SK-N-SH (cell line): ENCODE measurements at regions not wholly inside any gene's neighbourhood (a gene's known extent, or its start where the extent isn't known, plus 50 kb on each side); places are given as distances from the start of the nearest gene placed in this dataset.

ENCODE experiments used
- CTCF ChIA-PET: fragments of 300-600, 350-600 bp; formaldehyde crosslinking; extraction: SDS; loops from one replicate; lab custom pipeline; 2021; lab: Yijun Ruan, JAX
- POLR2A ChIA-PET: fragments of 350-600 bp; sonication (Branson Sonifier 250); formaldehyde crosslinking; extraction: SDS; loops from one replicate; lab custom pipeline; 2020; ENCODE audit warnings: antibody characterized with exemption, inconsistent platforms; lab: Yijun Ruan, JAX
- DNase-seq: peaks from one replicate; pipeline ENCODE4 v3.0.0; 2012
- H2AFZ ChIP-seq: fragments of 200-600 bp; sonication (generic); 2 replicates; pipeline ENCODE4 v1.8.1; 2016; ENCODE audit warnings: antibody characterized with exemption, mild to moderate bottlenecking, low read depth
- H3F3A ChIP-seq: fragments of 200-600 bp; sonication (generic); replicated peaks from 2 replicates; pipeline ENCODE3; 2016; ENCODE audit warnings: antibody characterized with exemption, mild to moderate bottlenecking; ENCODE audit not compliant: insufficient read depth
- H3K27ac ChIP-seq, 2 experiments: fragments of 200-500 bp in 1 of 2; fragments of 200-600 bp in 1 of 2; sonication (Bioruptor generic) in 1 of 2; sonication (generic), shearing (Covaris generic) in 1 of 2; 2 replicates each; pipeline versions ENCODE4 v1.5.1 to v1.6.1; 2014 to 2016; ENCODE audit warnings: low read depth in 2 of 2, inconsistent platforms in 1 of 2, low read length in 1 of 2, mild to moderate bottlenecking in 1 of 2, mixed read lengths in 1 of 2
- H3K27me3 ChIP-seq: fragments of 200-600 bp; sonication (generic), shearing (Covaris generic); 2 replicates; pipeline ENCODE4 v1.6.1; 2016; ENCODE audit warnings: mixed run types; ENCODE audit not compliant: insufficient read depth
- H3K36me3 ChIP-seq, 2 experiments: fragments of 200-500 bp in 1 of 2; fragments of 200-600 bp in 1 of 2; sonication (Bioruptor generic) in 1 of 2; sonication (generic) in 1 of 2; replicated peaks in 1 of 2; 2 replicates each; pipeline versions ENCODE3 to v1.5.1; 2014 to 2016; ENCODE audit warnings: low read length in 1 of 2, mild to moderate bottlenecking in 1 of 2; ENCODE audit not compliant: insufficient read depth in 2 of 2, control insufficient read depth in 1 of 2
- H3K4me1 ChIP-seq, 2 experiments: fragments of 200-500 bp in 1 of 2; fragments of 200-600 bp in 1 of 2; sonication (Bioruptor generic) in 1 of 2; sonication (generic), shearing (Covaris generic) in 1 of 2; 2 replicates each; pipeline versions ENCODE4 v1.5.1 to v1.6.1; 2014 to 2016; ENCODE audit warnings: low read depth in 1 of 2, low read length in 1 of 2, mixed run types in 1 of 2; ENCODE audit not compliant: insufficient read depth in 2 of 2, control insufficient read depth in 1 of 2
- H3K4me2 ChIP-seq: fragments of 200-600 bp; sonication (generic), shearing (Covaris generic); 2 replicates; pipeline ENCODE4 v1.6.1; 2017; ENCODE audit warnings: mixed run types
- H3K4me3 ChIP-seq, 2 experiments: fragments of 200-500 bp in 1 of 2; fragments of 200-600 bp in 1 of 2; sonication (Bioruptor generic) in 1 of 2; sonication (generic), shearing (Covaris generic) in 1 of 2; 2 replicates each; pipeline versions ENCODE4 v1.5.1 to v1.8.1; 2014 to 2016; ENCODE audit warnings: low read depth in 2 of 2, inconsistent platforms in 1 of 2, low read length in 1 of 2, mild to moderate bottlenecking in 1 of 2, mixed read lengths in 1 of 2, moderate library complexity in 1 of 2
- H3K79me2 ChIP-seq: fragments of 200-600 bp; sonication (generic); 2 replicates; pipeline ENCODE4 v1.8.1; 2017; ENCODE audit warnings: mild to moderate bottlenecking; ENCODE audit not compliant: insufficient read depth
- H3K9ac ChIP-seq: fragments of 200-600 bp; sonication (generic); 2 replicates; pipeline ENCODE4 v1.6.1; 2017; ENCODE audit warnings: mixed run types
- H3K9me2 ChIP-seq: fragments of 200-600 bp; sonication (generic); 2 replicates; pipeline ENCODE4 v1.6.1; 2017; ENCODE audit warnings: mixed run types
- H3K9me3 ChIP-seq: fragments of 200-600 bp; sonication (generic); 2 replicates; pipeline ENCODE4 v1.6.1; 2017; ENCODE audit warnings: mixed run types, mild to moderate bottlenecking, moderate library complexity
- H4K20me1 ChIP-seq: fragments of 200-600 bp; sonication (generic); 2 replicates; pipeline ENCODE4 v1.6.1; 2017; ENCODE audit warnings: mild to moderate bottlenecking, mixed run types; ENCODE audit not compliant: insufficient read depth
- ELF1 ChIP-seq: IDR thresholded peaks from 2 replicates; pipeline ENCODE4 v1.4.0; 2012
- EP300 ChIP-seq, 2 experiments: IDR thresholded peaks; 2 replicates each; pipeline versions ENCODE4 v1.4.0 to v1.6.1; 2012; ENCODE audit warnings: borderline replicate concordance in 1 of 2, low read depth in 1 of 2, low read length in 1 of 2
- FOSL2 ChIP-seq: IDR thresholded peaks from 2 replicates; pipeline ENCODE4 v1.4.0; 2012; ENCODE audit warnings: low read depth, mild to moderate bottlenecking, moderate library complexity, borderline replicate concordance
- FOXJ3 ChIP-seq: sonication (generic); formaldehyde crosslinking; IDR thresholded peaks from 2 replicates; pipeline ENCODE4 v1.5.1; 2020; ENCODE audit warnings: mild to moderate bottlenecking, missing genetic modification reagents
- MXI1 ChIP-seq: IDR thresholded peaks from 2 replicates; pipeline ENCODE4 v1.6.1; 2012; ENCODE audit warnings: mild to moderate bottlenecking, low read depth, low read length, improper control_type of control experiment
- PBX3 ChIP-seq: IDR thresholded peaks from 2 replicates; pipeline ENCODE4; 2012
- POLR2AphosphoS5 ChIP-seq: IDR thresholded peaks from 2 replicates; pipeline ENCODE4 v1.6.1; 2012; ENCODE audit warnings: low read depth, low read length
- RFX5 ChIP-seq: IDR thresholded peaks from 2 replicates; pipeline ENCODE4 v1.6.1; 2012; ENCODE audit warnings: mild to moderate bottlenecking, improper control_type of control experiment, low read length
- RXRA ChIP-seq: IDR thresholded peaks from 2 replicates; pipeline ENCODE4 v1.4.0; 2012; ENCODE audit warnings: low read depth, mild to moderate bottlenecking, borderline replicate concordance
- SIN3A ChIP-seq: IDR thresholded peaks from 2 replicates; pipeline ENCODE4 v1.6.1; 2012; ENCODE audit warnings: low read depth, mild to moderate bottlenecking, low read length, moderate library complexity, borderline replicate concordance
- SMC3 ChIP-seq: IDR thresholded peaks from 2 replicates; pipeline ENCODE4 v1.6.1; 2012; ENCODE audit warnings: low read depth, low read length, improper control_type of control experiment
- TAF1 ChIP-seq: IDR thresholded peaks from 2 replicates; pipeline ENCODE4 v1.6.1; 2012; ENCODE audit warnings: low read depth, mild to moderate bottlenecking, low read length, moderate library complexity, borderline replicate concordance
- TEAD4 ChIP-seq: IDR thresholded peaks from 2 replicates; pipeline ENCODE4 v1.4.0; 2012; ENCODE audit warnings: mild to moderate bottlenecking, borderline replicate concordance; ENCODE audit not compliant: insufficient read depth
- USF1 ChIP-seq: IDR thresholded peaks from 2 replicates; pipeline ENCODE4 v1.4.0; 2012; ENCODE audit warnings: low read depth, borderline replicate concordance
- USF2 ChIP-seq: fragments of 150-350 bp; IDR thresholded peaks from 2 replicates; pipeline ENCODE4 v1.6.1; 2017; ENCODE audit warnings: antibody characterized with exemption, low read length, low read depth, borderline replicate concordance
- YY1 ChIP-seq: IDR thresholded peaks from 2 replicates; pipeline ENCODE4 v1.4.0; 2012; ENCODE audit warnings: low read depth, mild to moderate bottlenecking
- WGBS: methylation state at CpG from one replicate; pipeline ENCODE4 v1.1.6; 2017; ENCODE audit warnings: low lambda C conversion rate; 5-methylcytosine and 5-hydroxymethylcytosine counted together
- TF ChIP-seq, protein P1 (sequence below): IDR thresholded peaks from 2 replicates; pipeline ENCODE4 v1.4.0; 2012; ENCODE audit warnings: low read depth, borderline replicate concordance
- TF ChIP-seq, protein P2 (sequence below): fragments of 150-350 bp; IDR thresholded peaks from 2 replicates; pipeline ENCODE4 v1.6.1; 2016; ENCODE audit warnings: mild to moderate bottlenecking, low read depth, low read length
- TF ChIP-seq, protein P3 (sequence below): IDR thresholded peaks from 2 replicates; pipeline ENCODE4 v1.4.0; 2012; ENCODE audit warnings: low read depth
- TF ChIP-seq, protein P4 (sequence below): fragments of 200-600 bp; sonication (generic); IDR thresholded peaks from 2 replicates; pipeline ENCODE4 v1.6.1; 2017; ENCODE audit warnings: antibody characterized with exemption, mild to moderate bottlenecking, moderate library complexity

GRCh38 chr7:52928591-52928990, 106.8 kb upstream of the POM121L12 start:
- Histone ChIP-seq H3K4me2 (no peak overlapping the region), H3K36me3 (no peaks in the 10 kb centered on the region), H2AFZ (no peak overlapping the region), H3K9ac (no peak overlapping the region), H3K79me2 (no peaks in the 10 kb centered on the region), H3K27me3 (no peaks in the 10 kb centered on the region), H3K4me3 (no peak overlapping the region), H4K20me1 (no peaks in the 10 kb centered on the region), H3F3A (no peaks in the 10 kb centered on the region), H3K9me2 (no peaks in the 10 kb centered on the region), H3K9me3 (no peaks in the 10 kb centered on the region), H3K4me1 (no peaks in the 10 kb centered on the region), H3K27ac (no peak overlapping the region)
- ChIA-PET POLR2A (no interaction called here), CTCF (interaction anchor here (1.3 kb wide), 1 partner anchor 8 kb away, joined by 5 read pairs; no protein-coding TSS in a partner anchor)
- TF ChIP-seq, protein P1, sequence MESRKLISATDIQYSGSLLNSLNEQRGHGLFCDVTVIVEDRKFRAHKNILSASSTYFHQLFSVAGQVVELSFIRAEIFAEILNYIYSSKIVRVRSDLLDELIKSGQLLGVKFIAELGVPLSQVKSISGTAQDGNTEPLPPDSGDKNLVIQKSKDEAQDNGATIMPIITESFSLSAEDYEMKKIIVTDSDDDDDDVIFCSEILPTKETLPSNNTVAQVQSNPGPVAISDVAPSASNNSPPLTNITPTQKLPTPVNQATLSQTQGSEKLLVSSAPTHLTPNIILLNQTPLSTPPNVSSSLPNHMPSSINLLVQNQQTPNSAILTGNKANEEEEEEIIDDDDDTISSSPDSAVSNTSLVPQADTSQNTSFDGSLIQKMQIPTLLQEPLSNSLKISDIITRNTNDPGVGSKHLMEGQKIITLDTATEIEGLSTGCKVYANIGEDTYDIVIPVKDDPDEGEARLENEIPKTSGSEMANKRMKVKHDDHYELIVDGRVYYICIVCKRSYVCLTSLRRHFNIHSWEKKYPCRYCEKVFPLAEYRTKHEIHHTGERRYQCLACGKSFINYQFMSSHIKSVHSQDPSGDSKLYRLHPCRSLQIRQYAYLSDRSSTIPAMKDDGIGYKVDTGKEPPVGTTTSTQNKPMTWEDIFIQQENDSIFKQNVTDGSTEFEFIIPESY, result no peak
- no peak for TF ChIP-seq SMC3
- TF ChIP-seq YY1, result no peak
- no peak for TF ChIP-seq RFX5
- no peak for TF ChIP-seq USF2
- TF ChIP-seq, protein P2, sequence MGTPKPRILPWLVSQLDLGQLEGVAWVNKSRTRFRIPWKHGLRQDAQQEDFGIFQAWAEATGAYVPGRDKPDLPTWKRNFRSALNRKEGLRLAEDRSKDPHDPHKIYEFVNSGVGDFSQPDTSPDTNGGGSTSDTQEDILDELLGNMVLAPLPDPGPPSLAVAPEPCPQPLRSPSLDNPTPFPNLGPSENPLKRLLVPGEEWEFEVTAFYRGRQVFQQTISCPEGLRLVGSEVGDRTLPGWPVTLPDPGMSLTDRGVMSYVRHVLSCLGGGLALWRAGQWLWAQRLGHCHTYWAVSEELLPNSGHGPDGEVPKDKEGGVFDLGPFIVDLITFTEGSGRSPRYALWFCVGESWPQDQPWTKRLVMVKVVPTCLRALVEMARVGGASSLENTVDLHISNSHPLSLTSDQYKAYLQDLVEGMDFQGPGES, result no peak
- TF ChIP-seq PBX3, result no peak
- TF ChIP-seq, protein P3, sequence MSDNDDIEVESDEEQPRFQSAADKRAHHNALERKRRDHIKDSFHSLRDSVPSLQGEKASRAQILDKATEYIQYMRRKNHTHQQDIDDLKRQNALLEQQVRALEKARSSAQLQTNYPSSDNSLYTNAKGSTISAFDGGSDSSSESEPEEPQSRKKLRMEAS, result no peak
- no peak for TF ChIP-seq USF1
- TF ChIP-seq FOSL2, result no peak
- no peak for TF ChIP-seq MXI1
- no peak for TF ChIP-seq ELF1
- TF ChIP-seq SIN3A, result no peak
- TF ChIP-seq FOXJ3 (CRISPR knock-in tag), result no peak
- no peak for TF ChIP-seq POLR2AphosphoS5
- no peak for TF ChIP-seq TAF1
- TF ChIP-seq EP300 (IDR thresholded peaks at IDR 0.05; ENCODE audit: borderline replicate concordance in 1 of 2, low read depth in 1 of 2, low read length in 1 of 2), result no peak
- TF ChIP-seq, protein P4, sequence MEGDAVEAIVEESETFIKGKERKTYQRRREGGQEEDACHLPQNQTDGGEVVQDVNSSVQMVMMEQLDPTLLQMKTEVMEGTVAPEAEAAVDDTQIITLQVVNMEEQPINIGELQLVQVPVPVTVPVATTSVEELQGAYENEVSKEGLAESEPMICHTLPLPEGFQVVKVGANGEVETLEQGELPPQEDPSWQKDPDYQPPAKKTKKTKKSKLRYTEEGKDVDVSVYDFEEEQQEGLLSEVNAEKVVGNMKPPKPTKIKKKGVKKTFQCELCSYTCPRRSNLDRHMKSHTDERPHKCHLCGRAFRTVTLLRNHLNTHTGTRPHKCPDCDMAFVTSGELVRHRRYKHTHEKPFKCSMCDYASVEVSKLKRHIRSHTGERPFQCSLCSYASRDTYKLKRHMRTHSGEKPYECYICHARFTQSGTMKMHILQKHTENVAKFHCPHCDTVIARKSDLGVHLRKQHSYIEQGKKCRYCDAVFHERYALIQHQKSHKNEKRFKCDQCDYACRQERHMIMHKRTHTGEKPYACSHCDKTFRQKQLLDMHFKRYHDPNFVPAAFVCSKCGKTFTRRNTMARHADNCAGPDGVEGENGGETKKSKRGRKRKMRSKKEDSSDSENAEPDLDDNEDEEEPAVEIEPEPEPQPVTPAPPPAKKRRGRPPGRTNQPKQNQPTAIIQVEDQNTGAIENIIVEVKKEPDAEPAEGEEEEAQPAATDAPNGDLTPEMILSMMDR, result no peak
- no peak for TF ChIP-seq TEAD4
- TF ChIP-seq RXRA, result no peak
- WGBS, result 40% methylated on average over 3 of the region's 3 CpGs
- no peak for DNase-seq
